Left ventricle myocardium inferior (tissue), 1 donor: ENCODE measurements at regions not wholly inside any gene's neighbourhood (a gene's known extent, or its start where the extent isn't known, plus 50 kb on each side); places are given as distances from the start of the nearest gene placed in this dataset.

Experiments used
- DNase-seq: peaks from one replicate; pipeline ENCODE4 v3.0.0-alpha.2; 2020
- H3K27ac ChIP-seq: fragments of 200-600 bp; replicated peaks from 2 replicates; pipeline ENCODE4 v1.8.0; 2021
- H3K27me3 ChIP-seq: fragments of 200-600 bp; 2 replicates; pipeline ENCODE4 v1.8.0; 2021; ENCODE audit warnings: low read depth
- H3K36me3 ChIP-seq: fragments of 200-600 bp; 2 replicates; pipeline ENCODE4 v1.8.0; 2021
- H3K4me1 ChIP-seq: fragments of 200-600 bp; 2 replicates; pipeline ENCODE4 v1.8.0; 2021
- H3K4me3 ChIP-seq: fragments of 200-600 bp; 2 replicates; pipeline ENCODE4 v1.8.0; 2021; ENCODE audit warnings: mild to moderate bottlenecking, moderate library complexity
- H3K9me3 ChIP-seq: fragments of 200-600 bp; replicated peaks from 2 replicates; pipeline ENCODE4 v1.8.0; 2021
- CTCF ChIP-seq: fragments of 200-600 bp; IDR thresholded peaks from 2 replicates; pipeline ENCODE4 v1.8.0; 2021; ENCODE audit warnings: antibody characterized with exemption, mild to moderate bottlenecking, borderline replicate concordance
- intact Hi-C: fragments of 100-400 bp; cut with micrococcal nuclease; formaldehyde crosslinking; loops from one replicate; pipeline ENCODE4 v1.11.0; 2022
- donor health status: DM: no; HTN: yes; CAD: no; lungs with severe emphysema.

- H3K4me1 ChIP-seq, result no peaks in the 10 kb centered on the region
- H3K4me3 ChIP-seq, result no peak overlapping the region
- DNase-seq, result no peak
Measured at GRCh38 chr14:42299692-42300091, 693.0 kb downstream of the LRFN5 start.

DNA sequence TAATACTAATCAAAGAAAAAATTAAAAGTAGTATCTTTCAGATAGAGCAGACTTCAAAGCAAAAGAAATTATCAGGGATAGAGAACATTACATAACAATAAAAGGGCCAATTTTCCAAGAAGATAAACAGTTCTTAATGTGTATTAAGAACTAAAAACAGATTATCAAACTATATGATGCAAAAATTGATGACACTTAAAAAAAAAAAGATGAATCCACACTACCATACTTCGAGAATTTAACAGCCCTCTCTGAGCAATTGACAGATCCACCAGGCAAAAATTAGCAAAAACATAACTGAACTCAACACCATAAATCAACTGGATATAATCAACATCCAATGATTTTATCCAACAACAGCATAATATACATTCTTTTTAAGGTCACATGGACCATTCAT lies 686.5 kb downstream of the LRFN5 start:
- Histone ChIP-seq H3K27ac (no peak overlapping the region), H3K9me3 (peaks cover 31% of the 10 kb centered on the region), H3K4me3 (no peak overlapping the region), H3K27me3 (no peaks in the 10 kb centered on the region), H3K4me1 (no peaks in the 10 kb centered on the region), H3K36me3 (no peaks in the 10 kb centered on the region)
- no peak for TF ChIP-seq CTCF
- no peak for DNase-seq
- intact Hi-C loops, result no loop called here

More at GRCh38 chr14:42299692-42300091, 693.0 kb downstream of the LRFN5 start:
- Histone ChIP-seq H3K9me3 (peaks cover 16% of the 10 kb centered on the region), H3K27me3 (no peaks in the 10 kb centered on the region), H3K27ac (no peak overlapping the region), H3K36me3 (no peaks in the 10 kb centered on the region)
- intact Hi-C loops, result no loop called here
- no peak for TF ChIP-seq CTCF

DNA sequence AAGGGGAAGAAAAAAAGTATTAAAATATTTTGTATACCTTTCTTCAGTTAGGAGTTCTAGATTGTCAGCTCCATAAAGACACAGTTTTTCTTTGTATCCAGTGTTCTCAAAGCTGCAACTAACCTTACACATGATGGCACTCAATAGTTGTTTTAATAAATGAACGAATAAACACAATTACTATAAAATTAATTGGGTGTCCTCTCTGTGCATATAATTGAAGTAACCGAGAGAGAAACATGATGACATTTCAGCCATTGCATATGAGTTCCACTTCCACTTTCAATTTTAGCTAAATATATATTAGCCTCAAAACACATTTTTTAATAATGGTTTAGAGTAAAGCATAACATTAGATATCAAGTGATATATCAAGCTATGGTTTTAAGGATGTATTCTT lies 671.2 kb downstream of the LRFN5 start:
- Histone ChIP-seq H3K27ac (no peak overlapping the region), H3K4me3 (no peak overlapping the region), H3K27me3 (no peaks in the 10 kb centered on the region), H3K9me3 (peaks cover 24% of the 10 kb centered on the region), H3K36me3 (no peaks in the 10 kb centered on the region), H3K4me1 (no peaks in the 10 kb centered on the region)
- no peak for TF ChIP-seq CTCF
- intact Hi-C loops, result no loop called here
- no peak for DNase-seq

GRCh38 chr14:42269234-42269633 lies 662.6 kb downstream of the LRFN5 start:
- intact Hi-C loops, result no loop called here
- Histone ChIP-seq H3K4me1 (no peaks in the 10 kb centered on the region), H3K27ac (no peak overlapping the region), H3K4me3 (no peak overlapping the region), H3K9me3 (peaks cover 22% of the 10 kb centered on the region), H3K36me3 (no peaks in the 10 kb centered on the region), H3K27me3 (no peaks in the 10 kb centered on the region)
- no peak for DNase-seq
- no peak for TF ChIP-seq CTCF

DNA sequence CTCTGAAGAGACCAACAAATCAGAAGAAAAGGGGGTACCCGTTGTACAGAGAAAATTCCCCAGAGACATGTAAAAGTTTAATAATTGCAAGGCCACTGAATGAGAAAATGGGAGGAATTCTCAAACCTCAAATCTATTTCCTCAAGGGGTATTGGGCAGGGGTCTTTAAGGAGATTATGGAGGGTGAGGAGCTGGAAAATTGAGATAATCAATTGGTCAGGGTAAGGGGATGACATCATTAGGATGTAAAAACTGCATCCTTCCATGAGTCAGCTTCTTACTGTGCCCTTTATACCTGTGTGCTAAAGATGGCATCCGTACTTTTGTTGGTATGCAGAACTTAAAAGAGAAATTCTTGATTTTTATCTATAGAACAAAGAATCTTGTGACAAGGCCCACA lies 641.5 kb downstream of the LRFN5 start:
- Histone ChIP-seq H3K27me3 (no peaks in the 10 kb centered on the region), H3K36me3 (no peaks in the 10 kb centered on the region), H3K4me3 (no peak overlapping the region), H3K4me1 (no peaks in the 10 kb centered on the region), H3K9me3 (peaks cover 18% of the 10 kb centered on the region), H3K27ac (no peak overlapping the region)
- TF ChIP-seq CTCF, result no peak
- no peak for DNase-seq
- intact Hi-C loops, result no loop called here

DNA sequence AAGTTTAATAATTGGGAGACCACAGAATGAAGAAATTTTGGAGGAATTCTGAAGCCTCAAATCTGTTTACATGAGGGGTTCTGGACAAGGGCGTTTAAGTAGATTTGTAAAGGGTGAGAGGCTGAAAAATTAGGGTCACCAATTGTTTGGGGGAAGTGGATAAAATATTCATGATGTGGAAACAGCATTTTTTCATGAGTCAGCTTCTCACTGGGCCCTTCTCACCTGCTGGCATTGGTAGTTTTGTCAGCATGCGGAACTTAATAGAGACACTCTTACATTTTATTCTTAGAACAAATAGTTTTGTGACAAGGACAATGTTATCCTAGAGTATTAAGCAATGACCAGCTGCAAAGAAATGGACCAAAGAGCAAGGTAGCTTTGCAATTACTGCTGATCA lies 634.4 kb downstream of the LRFN5 start:
- H3K27ac ChIP-seq, result no peak overlapping the region
- H3K4me1 ChIP-seq, result no peaks in the 10 kb centered on the region
- no peak for DNase-seq
- H3K9me3 ChIP-seq, result peaks cover 25% of the 10 kb centered on the region
- H3K4me3 ChIP-seq, result no peak overlapping the region
- intact Hi-C loops, result no loop called here
- no peak for TF ChIP-seq CTCF
- H3K27me3 ChIP-seq, result no peaks in the 10 kb centered on the region
- H3K36me3 ChIP-seq, result no peaks in the 10 kb centered on the region
